ENCODE measurements at regions not wholly inside any gene's neighbourhood (a gene's known extent, or its start where the extent isn't known, plus 50 kb on each side); places are given as distances from the start of the nearest gene placed in this dataset.

DNA sequence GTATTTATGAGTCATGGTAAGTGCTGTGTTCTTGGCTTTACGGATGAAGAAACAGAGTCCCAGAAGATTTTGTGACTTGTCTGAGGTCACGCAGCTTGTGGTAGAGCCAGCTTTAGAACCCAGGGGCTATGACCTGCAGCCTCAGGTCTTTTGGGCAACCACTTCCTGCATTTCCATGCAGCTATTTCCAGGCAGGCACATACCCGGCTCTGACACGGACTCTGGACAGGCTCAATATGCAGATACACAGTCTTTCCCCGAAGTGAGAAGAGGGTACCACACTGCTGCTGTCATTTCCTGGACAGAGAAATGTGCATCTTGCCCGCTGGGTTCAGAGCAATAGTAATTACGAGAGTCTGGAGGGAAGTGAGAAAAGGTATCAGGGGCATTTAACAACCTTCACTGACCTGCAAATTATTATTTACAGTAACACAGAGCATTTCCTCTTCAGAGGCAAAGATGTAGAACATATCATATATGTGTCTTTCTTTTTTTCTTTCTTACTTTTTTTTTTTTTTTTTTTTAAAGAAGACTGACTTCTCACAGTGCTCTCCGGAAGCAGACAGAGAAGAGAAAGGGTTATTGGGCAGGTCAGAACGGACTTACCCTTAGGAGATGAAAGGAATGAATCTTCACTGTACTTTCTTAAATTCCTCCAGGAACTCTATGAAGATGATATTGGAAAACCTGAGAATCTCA lies 185.1 kb downstream of the CLIC5 start:
- peak; percentile 88 for ATAC-seq (replicated peaks)

DNA sequence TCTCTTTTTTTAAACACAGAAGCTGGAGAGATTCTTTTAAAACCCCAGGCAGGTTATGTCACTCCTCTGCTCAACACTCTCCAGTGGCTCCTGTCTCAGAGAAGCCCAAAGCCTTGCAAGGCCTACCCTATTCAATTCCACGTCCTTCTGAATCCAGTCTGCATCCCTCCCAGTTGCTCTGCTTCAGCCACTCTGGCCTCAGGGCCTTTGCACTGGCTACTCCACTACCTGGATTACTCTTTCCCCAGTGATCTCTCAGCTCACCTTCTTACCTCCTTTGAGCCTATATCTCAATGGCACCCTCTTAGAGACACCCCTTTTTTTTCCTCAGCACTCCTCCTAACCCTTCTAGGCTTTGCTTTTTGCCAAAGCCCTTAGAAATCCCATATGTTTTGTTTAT lies 185.8 kb downstream of the CLIC5 start:
- H3K27me3 Mint-ChIP-seq, result peaks cover 8% of the 10 kb centered on the region
- H3K36me3 Mint-ChIP-seq (ENCODE audit: low read depth), result no peaks in the 10 kb centered on the region
- H3K4me1 Mint-ChIP-seq, result peaks cover 38% of the 10 kb centered on the region
- H3K4me3 Mint-ChIP-seq, result peak overlapping the region; percentile 69
- peaks cover 5% of the 10 kb centered on the region for H3K9me3 Mint-ChIP-seq
- H3K27ac Mint-ChIP-seq, result peak overlapping the region; percentile 95
- ATAC-seq (replicated peaks), result peak; percentile 1

More for the DNA sequence above, 185.1 kb downstream of the CLIC5 start:
- Mint-ChIP-seq H3K4me1 (peaks cover 44% of the 10 kb centered on the region), H3K36me3 (ENCODE audit: low read depth) (no peaks in the 10 kb centered on the region), H3K27ac (peak overlapping the region; percentile 95), H3K9me3 (peaks cover 5% of the 10 kb centered on the region), H3K4me3 (peak overlapping the region; percentile 69), H3K27me3 (peaks cover 8% of the 10 kb centered on the region)

DNA sequence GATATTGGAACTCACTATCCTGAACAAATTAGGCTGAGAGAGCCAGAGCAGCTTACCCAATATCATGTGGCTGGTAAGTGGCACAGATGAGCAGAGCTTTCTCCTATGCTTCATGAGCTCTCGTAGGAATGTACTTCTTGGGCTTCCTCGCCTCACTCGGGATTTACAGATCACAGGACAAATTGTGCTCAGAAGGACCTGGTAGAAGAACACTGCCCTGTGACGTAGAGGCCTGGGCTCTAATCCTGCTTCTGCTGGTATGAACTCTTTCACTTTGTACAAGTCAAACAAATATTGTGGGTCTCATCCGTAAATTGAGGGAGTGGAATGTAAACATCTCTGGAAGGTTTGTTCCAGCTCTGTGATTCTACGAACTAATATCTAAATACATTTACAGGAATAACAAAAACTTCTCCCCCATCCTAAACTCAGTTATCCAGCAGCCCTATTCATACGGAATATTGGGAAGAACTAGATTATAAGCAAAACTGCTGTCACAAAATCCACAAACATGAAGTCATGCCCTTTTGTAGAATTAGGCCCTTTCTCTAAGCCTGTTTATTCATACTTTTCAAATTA lies 187.6 kb downstream of the CLIC5 start:
- no peak overlapping the region for H3K27ac Mint-ChIP-seq
- no peak for ATAC-seq (replicated peaks)

DNA sequence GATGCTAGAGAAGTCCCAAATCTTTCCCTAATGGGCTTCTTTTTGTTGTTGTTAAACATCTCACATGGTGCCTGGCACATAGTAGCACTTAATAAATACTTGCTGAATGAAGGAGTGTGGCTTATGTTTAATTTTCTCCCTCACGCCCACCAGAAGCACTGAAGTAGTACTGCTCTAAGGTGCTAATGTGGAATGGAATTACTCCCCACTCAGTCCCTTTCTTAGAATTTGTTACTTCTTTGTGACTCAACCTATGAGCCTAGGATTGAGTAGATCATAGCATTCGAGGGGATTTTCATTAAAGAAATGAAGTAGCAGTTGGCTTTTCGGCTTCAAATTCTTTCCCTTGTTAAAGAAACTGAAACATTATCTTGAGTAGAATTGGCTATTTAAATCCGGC lies 192.8 kb downstream of the CLIC5 start:
- Mint-ChIP-seq H3K9me3 (peaks cover 16% of the 10 kb centered on the region), H3K4me3 (peak overlapping the region; percentile 71), H3K4me1 (peaks cover 21% of the 10 kb centered on the region), H3K27me3 (peaks cover 6% of the 10 kb centered on the region), H3K27ac (peak overlapping the region; percentile 90), H3K36me3 (ENCODE audit: low read depth) (no peaks in the 10 kb centered on the region)
- ATAC-seq (replicated peaks), result peak; percentile 94

More for the DNA sequence above, 187.6 kb downstream of the CLIC5 start:
- Mint-ChIP-seq H3K36me3 (ENCODE audit: low read depth) (no peaks in the 10 kb centered on the region), H3K4me3 (no peak overlapping the region), H3K4me1 (peaks cover 44% of the 10 kb centered on the region), H3K9me3 (peaks cover 5% of the 10 kb centered on the region), H3K27me3 (peaks cover 8% of the 10 kb centered on the region)

DNA sequence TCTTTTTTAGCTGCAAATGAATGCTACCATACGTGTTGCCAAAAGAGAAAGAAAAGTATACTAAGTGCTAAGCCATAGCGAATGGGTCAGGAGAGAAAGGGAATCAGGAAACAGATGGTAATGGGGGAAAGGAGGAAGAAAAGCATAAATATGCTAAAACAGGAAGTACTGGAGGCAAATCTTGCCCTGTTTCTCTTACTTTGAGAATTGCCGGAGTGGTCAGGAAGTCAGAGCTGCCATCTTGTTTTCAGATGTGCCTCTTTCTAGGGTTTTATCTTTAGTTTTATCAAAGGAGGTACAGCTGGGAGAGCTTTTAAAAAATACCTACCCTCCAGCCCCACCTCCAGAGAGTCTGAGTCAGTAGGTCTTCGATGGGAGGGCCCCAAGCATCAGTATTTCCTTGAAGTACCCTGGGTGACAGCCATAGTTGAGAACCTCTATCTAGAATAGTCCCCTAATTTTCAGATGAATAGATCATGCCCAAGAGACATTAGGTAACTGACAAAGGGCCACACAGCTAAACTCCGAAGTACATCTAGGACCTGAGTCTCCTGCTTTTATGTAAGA lies 193.3 kb downstream of the CLIC5 start:
- peak; percentile 87 for ATAC-seq (replicated peaks)
- H3K4me1 Mint-ChIP-seq, result peaks cover 21% of the 10 kb centered on the region

GRCh38 chr6:45818655-45819054 lies 197.0 kb downstream of the CLIC5 start:
- Mint-ChIP-seq H3K4me1 (peaks cover 31% of the 10 kb centered on the region), H3K9me3 (peaks cover 16% of the 10 kb centered on the region), H3K4me3 (no peak overlapping the region), H3K27me3 (peaks cover 5% of the 10 kb centered on the region), H3K27ac (no peak overlapping the region), H3K36me3 (ENCODE audit: low read depth) (no peaks in the 10 kb centered on the region)
- ATAC-seq (replicated peaks), result no peak

More for the DNA sequence above, 193.3 kb downstream of the CLIC5 start:
- Mint-ChIP-seq H3K27ac (peak overlapping the region; percentile 90), H3K9me3 (peaks cover 16% of the 10 kb centered on the region), H3K36me3 (ENCODE audit: low read depth) (no peaks in the 10 kb centered on the region), H3K27me3 (peaks cover 4% of the 10 kb centered on the region), H3K4me3 (peak overlapping the region; percentile 71)

- Mint-ChIP-seq H3K27me3 (peaks cover 13% of the 10 kb centered on the region), H3K4me3 (peak overlapping the region; percentile 4), H3K36me3 (ENCODE audit: low read depth) (no peaks in the 10 kb centered on the region), H3K9me3 (peaks cover 17% of the 10 kb centered on the region), H3K27ac (no peak overlapping the region), H3K4me1 (peaks cover 28% of the 10 kb centered on the region)
- no peak for ATAC-seq (replicated peaks)
Observed at GRCh38 chr6:45816674-45817297, 198.9 kb downstream of the CLIC5 start.

DNA sequence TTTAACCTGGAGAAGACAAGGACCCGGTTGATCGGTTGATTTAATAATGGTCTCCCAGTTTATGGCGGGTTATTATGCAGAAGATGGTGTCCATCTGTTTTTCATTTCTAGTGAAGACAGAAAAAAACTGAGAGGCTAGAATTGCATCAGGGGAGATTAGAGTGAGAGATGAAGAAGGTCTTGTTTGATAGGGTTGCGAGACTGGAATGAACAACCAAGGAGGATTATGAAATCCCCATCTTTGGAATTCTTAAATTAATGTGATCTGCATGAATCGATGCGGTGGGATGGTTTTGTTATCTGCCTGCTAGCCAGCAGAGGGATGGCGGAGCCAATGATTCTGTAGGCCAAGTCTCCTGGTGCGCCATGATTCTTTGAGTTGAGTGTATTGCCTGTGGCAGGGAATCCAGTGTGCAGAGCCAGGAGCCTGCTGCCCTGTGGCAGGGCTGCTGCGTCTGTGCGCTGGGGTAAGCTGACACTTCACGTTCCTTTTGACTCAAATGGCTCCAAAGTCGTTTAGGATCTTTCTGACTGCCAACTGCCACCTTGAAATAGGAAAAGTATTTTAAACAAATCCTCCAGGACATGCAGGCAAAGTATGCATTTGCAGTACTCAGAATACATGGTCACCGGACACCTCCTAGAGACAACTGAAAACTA lies 200.1 kb downstream of the CLIC5 start:
- no peak for ATAC-seq (replicated peaks)
- H3K27ac Mint-ChIP-seq, result no peak overlapping the region

GRCh38 chr6:45814772-45815171 lies 200.9 kb downstream of the CLIC5 start:
- no peak overlapping the region for H3K4me3 Mint-ChIP-seq
- H3K27me3 Mint-ChIP-seq, result peaks cover 24% of the 10 kb centered on the region
- H3K27ac Mint-ChIP-seq, result no peak overlapping the region
- H3K36me3 Mint-ChIP-seq (ENCODE audit: low read depth), result no peaks in the 10 kb centered on the region
- peaks cover 17% of the 10 kb centered on the region for H3K9me3 Mint-ChIP-seq
- ATAC-seq (replicated peaks), result no peak
- peaks cover 22% of the 10 kb centered on the region for H3K4me1 Mint-ChIP-seq

More for the DNA sequence above, 200.1 kb downstream of the CLIC5 start:
- H3K27me3 Mint-ChIP-seq, result peaks cover 21% of the 10 kb centered on the region
- H3K9me3 Mint-ChIP-seq, result peaks cover 17% of the 10 kb centered on the region
- H3K4me3 Mint-ChIP-seq, result peak overlapping the region; percentile 4
- H3K36me3 Mint-ChIP-seq (ENCODE audit: low read depth), result no peaks in the 10 kb centered on the region
- peaks cover 22% of the 10 kb centered on the region for H3K4me1 Mint-ChIP-seq

GRCh38 chr6:45813943-45814342 lies 201.7 kb downstream of the CLIC5 start:
- Mint-ChIP-seq H3K9me3 (peaks cover 14% of the 10 kb centered on the region), H3K36me3 (ENCODE audit: low read depth) (no peaks in the 10 kb centered on the region), H3K4me1 (peaks cover 22% of the 10 kb centered on the region), H3K4me3 (peak overlapping the region; percentile 39), H3K27me3 (peaks cover 24% of the 10 kb centered on the region), H3K27ac (peak overlapping the region; percentile 84)
- ATAC-seq (replicated peaks), result peak; percentile 86

- peaks cover 24% of the 10 kb centered on the region for H3K27me3 Mint-ChIP-seq
- no peak overlapping the region for H3K4me3 Mint-ChIP-seq
- no peaks in the 10 kb centered on the region for H3K36me3 Mint-ChIP-seq (ENCODE audit: low read depth)
- peaks cover 22% of the 10 kb centered on the region for H3K4me1 Mint-ChIP-seq
- no peak for ATAC-seq (replicated peaks)
- peak overlapping the region; percentile 84 for H3K27ac Mint-ChIP-seq
- H3K9me3 Mint-ChIP-seq, result peaks cover 9% of the 10 kb centered on the region
Observed at GRCh38 chr6:45812922-45813321, 202.7 kb downstream of the CLIC5 start.

DNA sequence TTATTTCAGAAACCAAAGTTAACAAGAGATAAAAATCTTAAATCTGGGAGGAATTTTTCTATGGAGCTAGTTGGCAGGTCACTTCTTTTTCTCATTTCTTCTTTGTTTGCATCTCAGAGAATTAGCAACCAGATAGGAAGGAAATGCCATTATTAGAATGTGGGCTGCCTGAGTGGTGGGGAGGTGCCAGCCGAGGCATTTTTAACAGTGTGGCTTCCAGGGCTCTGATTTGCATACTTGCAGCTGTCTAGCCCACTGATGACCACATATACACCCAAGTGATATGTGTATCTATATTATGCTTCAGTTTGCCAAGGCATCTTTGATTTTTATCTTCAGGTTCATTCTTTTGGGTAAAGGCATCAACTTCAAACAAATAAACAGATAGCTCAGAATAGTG lies 206.7 kb downstream of the CLIC5 start:
- peaks cover 19% of the 10 kb centered on the region for H3K27me3 Mint-ChIP-seq
- H3K4me1 Mint-ChIP-seq, result peaks cover 10% of the 10 kb centered on the region
- H3K36me3 Mint-ChIP-seq (ENCODE audit: low read depth), result no peaks in the 10 kb centered on the region
- H3K9me3 Mint-ChIP-seq, result peaks cover 4% of the 10 kb centered on the region
- no peak overlapping the region for H3K4me3 Mint-ChIP-seq
- no peak overlapping the region for H3K27ac Mint-ChIP-seq
- no peak for ATAC-seq (replicated peaks)

DNA sequence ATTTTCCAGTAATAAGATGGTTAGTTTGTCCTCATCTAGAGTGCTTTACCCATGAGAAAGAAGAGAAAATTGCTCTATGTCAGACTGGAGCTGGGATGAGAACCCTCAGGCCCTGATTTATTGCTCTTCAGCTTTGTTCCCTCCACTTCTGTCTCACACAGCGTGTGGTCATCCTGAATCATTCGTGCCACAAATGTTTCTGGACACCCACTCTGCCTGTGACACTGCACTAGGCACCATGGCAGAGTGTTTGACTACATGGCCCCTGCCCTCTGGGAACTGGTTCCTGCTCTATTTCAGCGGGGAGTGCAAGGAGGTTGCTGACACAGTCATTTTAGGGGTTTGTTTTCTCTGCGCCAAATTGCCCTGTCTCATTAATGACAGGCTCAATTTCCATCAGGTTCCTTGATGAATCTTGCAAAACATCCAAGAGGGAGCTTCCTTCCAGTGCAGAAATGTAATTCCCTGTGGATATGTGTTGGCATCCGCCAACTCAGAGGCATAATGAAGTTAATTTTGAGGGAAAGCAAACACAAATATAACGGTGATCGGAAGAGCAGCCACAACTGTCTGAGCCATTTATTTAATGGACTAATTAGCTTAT lies 207.5 kb downstream of the CLIC5 start:
- Mint-ChIP-seq H3K27me3 (peaks cover 19% of the 10 kb centered on the region), H3K27ac (no peak overlapping the region), H3K4me1 (peaks cover 2% of the 10 kb centered on the region), H3K4me3 (no peak overlapping the region), H3K36me3 (ENCODE audit: low read depth) (no peaks in the 10 kb centered on the region), H3K9me3 (peaks cover 2% of the 10 kb centered on the region)
- ATAC-seq (replicated peaks), result peak; percentile 49

All from activated T-helper 17 cell treated with anti-CD3 and anti-CD28 coated beads, Interleukin-2, amount 50 U/mL, for 72 hours (primary cell).